GM18498 (cell line): ENCODE measurements at regions not wholly inside any gene's neighbourhood (a gene's known extent, or its start where the extent isn't known, plus 50 kb on each side); places are given as distances from the start of the nearest gene placed in this dataset.

Experiments used
- ATAC-seq: cut with Tn5 transposase; IDR thresholded peaks from one replicate; pipeline ENCODE4 v1.9.1; 2021; ENCODE audit warnings: mild to moderate bottlenecking, moderate library complexity; ENCODE audit not compliant: unreplicated experiment

DNA sequence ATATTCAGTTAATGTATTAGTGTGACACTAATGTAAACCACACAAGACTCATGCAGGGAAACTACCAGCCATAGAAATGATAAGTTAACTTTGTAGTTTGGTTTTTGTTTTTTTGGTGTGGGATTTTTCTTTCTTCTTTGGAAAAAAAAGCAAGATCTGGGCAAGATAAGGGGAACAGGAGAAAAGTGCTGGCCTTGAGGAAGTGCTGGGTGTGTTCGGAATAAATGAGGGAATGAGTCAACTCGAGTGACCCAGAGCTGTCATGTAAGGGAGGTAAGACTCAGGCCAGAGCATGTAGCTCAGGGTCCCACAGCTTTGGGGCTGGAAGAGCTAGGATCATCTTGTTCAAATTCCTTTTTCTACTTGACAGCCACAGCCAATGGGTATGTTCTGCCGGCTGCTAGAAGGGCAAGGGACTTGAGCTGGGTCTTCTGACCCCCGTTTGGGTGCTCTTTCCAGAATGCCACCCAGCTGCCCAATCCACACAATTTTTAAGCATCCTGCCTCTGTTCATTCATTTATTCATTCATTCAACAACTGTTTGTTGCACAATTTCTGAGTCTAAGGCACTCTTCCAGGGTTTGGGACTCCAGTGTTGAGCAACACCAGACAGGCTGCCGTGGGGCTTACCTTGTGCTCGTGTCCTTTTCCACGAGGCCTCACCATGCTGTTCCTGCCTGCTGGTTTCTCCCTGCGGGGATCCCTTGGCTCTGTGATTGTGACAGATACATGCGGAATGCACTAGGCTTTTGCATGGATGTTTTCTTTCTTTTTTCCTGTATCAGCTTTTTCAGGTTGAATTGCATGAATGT is 54.5 kb downstream of the CLDN34 start:
- ATAC-seq, result no peak

DNA sequence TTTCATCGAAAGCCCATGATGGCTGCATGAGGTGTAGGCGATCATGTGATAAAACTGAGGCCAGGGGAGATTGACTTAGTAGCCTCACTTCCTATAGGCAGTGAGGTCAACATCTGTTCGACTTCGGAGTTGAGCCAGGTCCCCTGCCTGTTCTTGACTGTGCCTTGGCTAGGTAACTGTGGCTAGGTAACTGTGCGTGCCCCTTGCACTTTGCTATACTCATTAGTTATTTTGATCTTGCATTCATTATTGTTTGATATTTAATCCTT is 55.0 kb downstream of the CLDN34 start:
- ATAC-seq, result no peak

DNA sequence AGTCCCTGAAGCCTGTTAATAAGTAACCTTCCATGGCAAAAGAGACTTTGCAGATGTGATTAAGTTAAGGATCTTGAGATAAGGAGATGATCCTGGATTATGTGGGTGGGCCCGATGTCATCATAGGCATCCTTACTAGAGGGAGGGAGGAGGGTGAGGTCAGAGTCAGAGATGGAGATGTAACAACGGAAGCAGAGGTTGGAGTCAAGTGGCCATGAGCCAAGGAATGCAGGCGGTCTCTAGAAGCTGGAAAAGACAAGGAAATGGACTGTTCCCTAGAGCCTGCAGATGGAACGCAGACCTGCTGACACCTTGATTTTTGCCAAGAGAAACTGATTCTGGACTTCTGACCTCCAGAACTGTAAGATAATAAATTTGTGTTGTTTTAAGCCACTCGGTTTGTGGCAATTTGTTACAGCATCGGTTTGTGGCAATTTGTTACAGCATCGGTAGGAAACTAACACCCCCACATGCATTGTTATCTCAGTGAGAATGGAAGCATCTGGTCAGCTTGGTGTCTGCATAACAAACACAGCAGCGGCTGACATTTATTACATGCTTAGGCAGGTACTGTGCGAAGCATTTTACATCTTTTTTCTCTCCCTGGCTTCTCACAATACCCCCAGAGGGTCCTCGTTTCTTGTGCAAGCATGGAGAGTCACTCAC is 55.6 kb downstream of the CLDN34 start:
- ATAC-seq, result no peak

DNA sequence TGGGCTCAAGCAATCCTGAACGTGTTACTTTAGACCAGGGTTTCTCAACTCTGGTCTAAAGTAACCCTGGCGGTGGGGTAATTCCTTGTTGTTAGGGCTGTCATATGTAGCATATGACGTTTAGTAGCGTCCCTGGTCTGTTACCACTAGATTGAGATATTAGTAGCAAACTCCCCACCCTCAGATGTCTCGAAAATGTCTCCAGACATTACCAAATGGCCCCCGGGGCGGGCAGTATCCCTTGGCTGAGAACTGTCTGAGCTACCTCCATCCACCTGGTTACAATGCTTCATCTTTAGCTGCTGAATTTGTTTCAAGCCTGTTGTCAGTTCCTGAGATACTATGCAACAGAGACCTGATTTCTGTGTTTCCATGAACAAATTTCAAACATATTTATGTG is 56.7 kb downstream of the CLDN34 start:
- ATAC-seq, result no peak

DNA sequence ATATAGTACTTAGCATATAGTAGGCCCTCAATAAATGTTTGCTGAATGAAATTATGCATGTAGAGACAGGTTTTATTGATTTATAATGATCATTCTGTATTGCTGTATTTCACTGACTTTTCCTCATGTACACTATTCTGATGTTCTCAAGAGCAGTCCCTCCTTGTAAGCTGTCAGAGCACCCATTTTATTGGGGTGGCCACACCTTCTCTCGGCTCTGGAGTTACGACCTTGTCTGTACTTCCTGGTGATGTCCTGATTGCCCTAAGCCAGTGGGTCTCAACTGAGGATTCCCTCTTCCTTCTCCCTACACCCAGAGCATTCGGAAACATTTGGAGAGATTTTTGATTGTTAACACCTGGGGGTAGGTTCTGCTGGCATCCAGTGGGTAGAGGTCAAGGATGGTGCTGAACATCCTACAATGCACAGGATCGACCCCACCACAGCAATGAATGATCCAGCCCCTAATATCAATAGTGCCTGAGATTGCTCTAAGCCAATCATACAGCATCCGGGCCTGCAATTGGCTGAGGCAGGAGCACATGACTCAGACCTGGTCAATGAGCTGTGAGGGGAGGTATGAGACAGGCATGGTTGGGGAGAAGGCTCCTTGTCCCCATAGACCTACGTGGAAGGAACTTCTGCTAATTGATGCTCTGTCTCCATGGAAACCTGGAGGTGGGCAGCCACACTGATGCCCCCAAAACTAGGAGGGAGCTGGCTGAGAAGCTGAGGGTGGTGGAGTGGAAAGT is 58.8 kb downstream of the CLDN34 start:
- no peak for ATAC-seq

DNA sequence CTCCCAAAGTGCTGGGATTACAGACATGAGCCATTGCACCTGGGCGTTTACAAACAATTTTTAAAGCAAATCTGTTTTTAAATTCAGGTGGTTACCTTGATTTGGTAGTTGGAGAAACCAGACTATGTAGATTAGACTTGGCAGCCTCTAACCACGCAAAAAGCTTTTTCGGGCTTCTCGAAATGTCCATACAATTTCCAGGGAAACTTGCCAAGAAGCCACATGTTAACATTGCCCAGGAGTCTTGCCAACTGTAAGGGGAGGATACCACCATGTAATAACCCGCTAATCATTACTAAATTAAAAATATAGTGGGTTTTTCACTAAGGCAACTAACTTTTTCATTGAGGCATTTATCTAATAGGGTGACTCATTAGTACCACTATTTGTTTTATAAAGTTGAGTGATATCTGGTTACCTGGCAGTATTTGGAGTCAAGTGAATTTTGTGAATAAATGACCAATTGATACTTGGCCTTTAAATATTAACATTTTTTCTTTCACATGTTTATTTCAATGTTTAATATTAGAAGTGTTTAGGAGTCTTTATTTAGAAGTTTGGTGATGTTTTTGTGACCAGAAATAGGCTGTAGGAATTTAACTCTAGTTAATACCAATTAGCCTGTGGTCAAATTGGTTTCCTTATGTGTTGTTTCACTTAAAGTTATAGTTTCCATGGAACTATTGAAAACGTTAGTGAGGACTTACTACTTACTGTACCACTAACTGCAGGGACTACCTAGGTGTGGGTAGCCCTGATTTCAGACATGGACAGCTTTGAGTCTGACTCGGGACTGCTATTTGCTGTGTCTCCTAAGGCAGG is 61.3 kb downstream of the CLDN34 start:
- ATAC-seq, result no peak

DNA sequence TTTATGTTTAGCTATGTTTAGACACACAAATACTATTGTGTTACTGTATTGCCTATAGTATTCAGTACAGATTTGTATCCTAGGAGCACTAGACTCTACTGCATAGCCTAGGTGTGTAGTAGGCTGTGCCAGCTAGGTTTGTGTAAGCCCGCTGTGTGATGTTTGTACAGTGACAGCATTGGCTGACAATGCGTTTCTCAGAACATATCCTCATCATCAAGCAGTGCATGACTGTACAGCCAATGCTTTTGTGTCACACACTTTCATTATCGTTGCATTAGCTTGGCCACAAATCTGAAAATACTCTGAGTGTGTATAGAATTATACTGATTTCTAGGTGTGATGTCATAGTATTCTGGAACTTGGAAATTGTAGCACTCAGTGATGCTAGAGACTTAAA is 63.4 kb downstream of the CLDN34 start:
- no peak for ATAC-seq

DNA sequence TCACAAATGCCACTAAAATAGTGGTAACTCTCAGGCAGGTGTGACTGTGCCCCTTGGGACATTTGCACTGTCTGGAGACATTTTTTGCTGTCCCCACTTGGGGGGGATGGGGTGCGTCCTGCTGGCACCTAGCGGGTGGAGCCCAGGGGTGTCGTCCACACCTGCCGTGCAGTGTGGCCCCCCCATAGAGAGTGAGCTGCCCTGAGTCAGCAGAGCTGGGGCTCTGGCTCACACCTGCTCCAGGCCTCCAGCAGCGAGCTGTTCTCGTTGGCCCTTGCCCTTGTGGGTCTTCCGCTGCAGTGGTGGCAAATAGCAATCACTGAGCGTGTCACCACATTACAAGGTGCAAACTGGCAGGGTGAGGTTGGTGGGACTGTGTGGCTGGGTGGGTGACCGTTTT is 64.6 kb downstream of the CLDN34 start:
- ATAC-seq, result no peak

DNA sequence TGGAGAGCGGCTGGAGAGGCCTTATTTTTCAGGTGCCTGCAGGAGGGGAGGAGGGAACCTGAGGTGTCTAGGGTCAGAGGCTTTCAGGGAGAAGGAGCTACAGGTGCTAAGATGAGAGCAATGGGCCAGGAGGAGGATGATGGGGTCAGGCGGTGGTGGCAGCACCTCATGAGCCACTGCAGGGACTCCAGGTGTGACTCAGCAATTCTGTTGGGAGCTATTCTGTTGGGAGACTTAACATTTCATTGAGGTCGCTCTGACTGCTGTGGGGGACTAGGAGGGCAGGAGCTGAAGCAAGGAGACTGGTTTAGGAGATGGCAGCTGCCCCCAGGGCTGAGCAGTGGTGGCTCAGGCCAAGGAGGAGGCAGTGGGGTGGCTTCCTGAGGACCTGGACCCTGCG is 65.0 kb downstream of the CLDN34 start:
- no peak for ATAC-seq

DNA sequence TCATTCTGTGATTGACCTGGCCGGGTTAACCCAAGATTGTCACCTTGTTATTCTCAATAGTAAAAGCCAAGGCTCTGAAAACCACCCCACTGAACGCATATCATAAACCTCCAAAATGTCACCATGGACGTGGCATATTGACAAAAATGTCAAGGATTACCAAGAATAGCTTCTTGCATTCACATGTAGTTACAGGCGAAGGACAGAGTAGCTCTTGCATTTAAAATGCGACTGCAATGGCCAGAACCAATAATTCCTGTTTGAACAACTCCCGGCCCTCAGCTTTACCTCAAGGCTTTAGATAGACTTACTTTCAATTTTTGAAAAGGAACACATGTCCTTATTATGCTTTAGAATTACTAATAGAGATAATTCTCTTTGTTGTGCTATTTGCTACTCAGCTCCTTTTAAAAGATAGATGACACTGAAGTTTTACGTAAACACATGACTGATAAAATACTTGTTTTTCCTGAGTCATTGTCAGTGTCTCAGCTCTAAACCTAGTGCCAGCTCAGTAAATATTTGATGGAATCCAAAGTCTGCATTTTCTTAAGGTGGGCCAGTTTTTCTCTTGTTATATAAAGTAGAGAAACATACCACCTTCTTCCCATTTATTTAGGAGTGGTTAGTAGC is 66.3 kb downstream of the CLDN34 start:
- no peak for ATAC-seq

DNA sequence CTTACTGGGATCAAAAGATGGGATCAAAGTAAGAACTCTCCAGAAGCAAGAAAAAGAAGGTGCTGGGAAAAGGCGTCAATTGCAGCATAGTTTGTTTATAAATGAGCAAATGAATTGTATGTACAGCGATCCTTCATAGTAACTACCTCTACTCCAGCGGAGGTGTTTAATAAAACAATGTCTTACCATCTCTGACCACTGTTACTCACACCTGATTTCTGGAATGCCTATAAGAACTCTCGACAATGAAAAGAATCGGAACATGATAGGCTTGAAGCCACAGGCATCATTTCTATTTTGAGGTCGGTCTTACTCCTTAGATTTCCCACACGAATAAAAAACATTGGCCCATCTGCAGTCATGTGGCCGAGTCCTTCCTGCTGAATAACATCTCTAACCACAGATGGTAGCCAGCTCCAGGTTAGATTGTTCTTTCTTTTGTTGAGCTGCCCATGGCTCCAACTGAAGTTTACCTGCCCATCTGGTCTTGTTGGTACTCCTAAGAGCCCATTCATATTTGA is 67.6 kb downstream of the CLDN34 start:
- ATAC-seq, result no peak

DNA sequence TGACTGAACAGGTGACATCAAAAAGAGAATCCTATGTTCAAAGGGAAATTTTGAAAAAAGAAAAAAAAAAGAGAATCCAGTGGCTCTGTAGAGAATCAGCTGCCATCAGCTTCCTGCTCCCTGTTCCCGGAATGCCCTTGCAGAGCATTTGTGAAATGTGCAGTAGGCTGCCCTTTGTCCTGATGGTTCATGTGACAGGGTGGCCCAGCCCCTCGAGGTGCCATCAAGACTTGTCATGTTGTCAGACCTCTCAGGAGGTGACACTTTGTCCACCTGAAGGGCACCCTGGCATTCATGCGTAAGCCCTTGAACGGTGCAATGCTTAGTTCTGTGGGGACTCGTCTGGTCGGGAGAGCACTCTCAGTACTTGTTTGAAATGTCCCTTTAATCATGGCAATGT is 71.4 kb downstream of the CLDN34 start:
- no peak for ATAC-seq

DNA sequence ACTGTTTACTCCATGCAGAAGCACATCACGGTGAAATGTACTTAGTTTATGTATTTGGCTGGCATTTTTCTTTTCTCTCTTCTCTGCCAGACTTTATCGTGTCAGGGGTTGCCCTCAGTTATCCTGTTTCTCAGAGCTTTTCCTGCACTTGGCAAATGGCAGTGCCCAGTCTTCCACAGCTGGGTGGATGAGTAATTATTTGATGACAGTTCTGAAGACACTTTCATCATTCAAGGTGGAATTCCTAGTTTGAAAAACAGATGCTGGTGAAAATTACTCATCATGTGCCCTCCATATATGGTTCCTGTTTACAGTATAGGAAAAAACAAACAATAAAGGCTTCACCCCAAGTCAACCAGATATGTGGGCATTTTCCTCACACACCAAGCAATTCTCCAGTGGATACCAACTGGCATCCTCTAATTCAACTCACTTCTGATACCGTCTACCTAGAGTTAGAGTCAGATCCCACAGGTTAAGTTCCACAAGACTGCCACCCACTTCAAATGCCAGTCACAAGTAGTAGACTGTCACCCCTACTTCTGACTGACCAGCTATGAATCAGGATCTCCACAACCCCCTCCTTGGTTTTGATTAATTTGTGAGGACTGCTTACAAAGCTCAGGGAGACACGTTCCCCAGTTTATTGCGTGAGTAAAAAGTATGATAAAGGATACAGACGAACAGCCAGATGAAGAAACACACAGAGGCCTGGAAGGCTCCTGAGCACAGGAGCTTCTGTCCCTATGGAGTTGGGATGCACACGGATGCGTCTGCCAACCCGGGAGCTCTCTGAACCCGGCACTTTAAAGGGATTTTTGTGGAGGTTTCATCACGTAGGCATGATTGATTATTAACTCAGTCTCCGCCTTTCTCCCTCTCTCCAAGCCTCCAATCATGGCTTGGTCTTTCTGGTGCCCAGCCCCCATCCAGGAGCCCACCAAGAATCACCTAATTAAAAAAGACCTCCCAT is 72.9 kb downstream of the CLDN34 start:
- no peak for ATAC-seq

DNA sequence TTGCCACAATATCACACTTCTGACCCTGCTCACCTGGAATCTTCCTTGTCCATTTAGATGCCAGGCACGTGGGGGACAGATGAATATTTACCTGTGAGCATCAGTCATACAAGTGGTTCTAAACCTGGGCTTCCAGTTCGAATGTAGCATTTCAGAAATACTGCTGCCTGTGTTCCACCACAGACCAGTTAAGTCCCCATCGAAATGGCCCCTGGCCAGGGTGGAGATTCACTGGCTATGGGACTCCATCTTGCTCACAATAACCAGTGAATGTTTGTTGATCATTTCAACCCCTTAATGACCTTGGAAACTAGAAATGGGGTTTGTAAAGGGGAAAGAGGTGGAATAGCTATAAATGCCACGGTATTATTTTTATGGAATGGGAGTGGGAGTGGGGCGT is 73.8 kb downstream of the CLDN34 start:
- ATAC-seq, result no peak

DNA sequence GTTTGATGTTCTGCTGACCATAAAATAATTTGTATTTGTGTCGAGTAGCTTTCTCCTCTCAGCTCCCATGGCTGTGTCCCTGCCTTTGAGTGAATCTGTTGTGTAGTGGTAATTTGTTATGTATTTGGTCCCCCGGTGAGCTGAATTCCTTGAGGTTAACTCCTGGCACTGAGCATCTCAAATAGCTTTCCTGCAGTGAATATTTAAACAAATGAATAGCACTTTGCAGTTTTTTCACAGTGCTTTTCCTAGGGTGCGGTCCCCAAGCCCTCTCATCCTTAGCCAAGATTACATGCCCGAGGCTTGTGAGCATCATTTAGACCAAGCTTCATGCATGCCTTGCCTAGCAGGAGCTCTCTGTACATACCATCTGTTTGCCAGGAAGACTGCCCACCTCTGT is 74.2 kb downstream of the CLDN34 start:
- ATAC-seq, result no peak

DNA sequence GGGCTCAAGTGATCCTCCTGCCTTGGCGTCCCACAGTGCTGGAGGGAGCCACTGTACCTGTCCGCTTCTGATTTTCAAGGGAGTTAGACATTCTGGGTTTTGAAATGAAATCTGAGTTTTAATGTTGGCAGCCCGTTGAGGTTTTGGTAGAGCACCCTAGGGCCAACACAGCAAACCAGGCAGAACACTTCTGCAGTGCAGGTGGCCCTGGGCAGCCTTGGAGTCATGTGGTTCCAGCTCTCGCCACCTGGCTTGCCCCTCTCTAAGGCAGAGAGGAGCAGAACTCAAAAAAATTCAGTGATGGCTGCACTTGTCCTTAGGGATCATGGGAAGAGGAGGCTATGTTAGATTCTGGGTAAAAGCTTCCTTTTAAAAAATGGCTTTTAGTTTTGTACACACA is 74.9 kb downstream of the CLDN34 start:
- ATAC-seq, result no peak

DNA sequence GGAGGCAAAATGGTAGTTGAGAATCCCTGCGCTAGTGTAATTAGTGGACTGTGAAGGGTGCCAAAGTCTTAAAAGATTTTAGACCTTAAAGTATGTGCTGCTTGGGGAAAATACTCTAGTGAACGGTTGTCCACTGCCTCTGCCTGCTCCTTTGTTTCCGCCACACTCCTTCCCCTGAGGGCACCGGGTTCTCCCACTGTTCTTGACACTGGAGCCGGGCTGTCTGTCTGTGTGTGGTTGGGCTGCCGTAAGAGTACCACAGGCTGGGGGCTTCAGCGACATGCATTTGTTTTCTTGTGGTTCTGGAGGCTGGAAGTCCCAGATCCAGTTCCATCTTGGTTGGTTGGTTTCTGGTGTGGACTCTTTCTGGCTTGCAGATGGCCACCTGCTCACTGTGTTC is 76.2 kb downstream of the CLDN34 start:
- ATAC-seq, result no peak

DNA sequence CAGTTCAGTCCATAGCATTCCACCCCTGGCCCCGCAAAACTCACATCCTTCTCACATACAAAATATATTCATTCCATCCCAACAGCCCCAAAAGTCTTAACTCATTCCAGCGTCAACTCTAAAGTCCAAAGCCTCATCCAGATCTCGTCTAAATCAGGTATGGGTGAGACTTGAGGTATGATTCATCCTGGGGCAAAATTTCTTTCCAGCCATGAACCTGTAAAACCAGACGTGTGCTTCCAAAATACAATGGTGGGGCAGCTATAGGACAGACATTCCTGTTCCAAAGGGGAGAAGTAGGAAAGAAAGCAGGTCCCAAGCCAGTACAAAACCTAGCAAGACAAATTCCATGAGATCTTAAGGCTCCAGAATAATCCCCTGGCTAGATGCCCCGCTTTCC is 76.9 kb downstream of the CLDN34 start:
- no peak for ATAC-seq

DNA sequence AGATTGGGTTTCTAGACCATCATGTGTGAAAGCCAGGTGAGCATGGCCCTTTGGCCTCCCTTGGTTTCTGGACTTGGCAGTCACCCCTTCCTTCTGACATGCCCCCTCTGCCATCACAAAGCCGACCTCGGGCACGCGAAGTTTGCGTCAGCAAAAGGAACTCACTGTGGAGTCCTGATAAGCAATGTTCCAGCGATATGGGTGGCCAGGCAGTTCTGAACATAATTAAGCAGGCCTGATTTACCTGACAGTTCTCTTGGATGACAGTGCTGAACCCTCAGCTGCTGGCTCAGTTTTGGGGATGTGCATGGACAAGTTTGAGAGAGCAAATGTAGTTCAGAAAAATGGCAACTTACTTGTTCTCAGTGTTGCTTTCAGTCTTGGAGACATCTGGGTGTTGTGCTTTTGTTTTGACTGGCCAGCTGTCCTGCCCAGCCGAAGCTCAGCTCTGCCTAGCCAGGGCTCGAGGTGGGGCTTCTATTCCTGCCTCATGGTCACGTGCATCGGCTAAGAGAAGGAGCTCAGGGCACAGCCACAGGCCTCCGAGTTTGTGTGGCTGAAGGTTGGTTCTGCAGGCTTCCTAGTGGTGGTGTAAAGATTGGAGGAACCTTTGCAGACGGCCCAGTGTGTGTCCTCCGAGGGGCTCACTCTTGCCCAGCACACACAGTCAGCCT is 78.3 kb downstream of the CLDN34 start:
- no peak for ATAC-seq
